ENCODE measurements at regions not wholly inside any gene's neighbourhood (a gene's known extent, or its start where the extent isn't known, plus 50 kb on each side); places are given as distances from the start of the nearest gene placed in this dataset.

DNA sequence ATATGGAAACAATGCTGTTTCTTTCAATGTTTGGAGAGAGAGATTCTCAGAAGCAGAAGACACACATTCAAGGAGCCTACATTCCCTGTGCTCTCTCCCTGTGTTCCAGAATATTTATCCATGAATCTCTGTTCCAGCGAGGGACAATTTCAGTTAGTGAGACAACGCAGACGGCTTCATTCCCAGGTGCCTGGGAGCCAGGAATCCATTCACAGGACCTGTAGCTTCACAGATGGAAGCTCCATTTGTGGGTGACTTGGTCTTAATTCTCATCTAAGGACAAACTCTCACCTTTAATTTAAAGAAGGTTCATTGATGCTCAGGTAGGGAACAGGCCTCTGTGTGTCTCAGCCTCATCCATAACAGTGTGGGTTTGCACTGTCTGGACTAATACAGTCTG is 1156.6 kb downstream of the RPIA start:
- Histone ChIP-seq H3K9me3 (no peaks in the 10 kb centered on the region), H3K4me3 (no peak overlapping the region), H3K27ac (no peak overlapping the region), H3K36me3 (no peaks in the 10 kb centered on the region), H3K4me1 (no peaks in the 10 kb centered on the region), H3K27me3 (peaks cover 7 to 24% (median 7%) of the 10 kb centered on the region in 3 donors)
- no peak for DNase-seq
- TF ChIP-seq POLR2A (IDR thresholded peaks at IDR 0.05) (no peak), EP300 (IDR thresholded peaks at IDR 0.05) (no peak), POLR2AphosphoS5 (IDR thresholded peaks at IDR 0.05) (no peak)
- TF ChIP-seq, protein P1, sequence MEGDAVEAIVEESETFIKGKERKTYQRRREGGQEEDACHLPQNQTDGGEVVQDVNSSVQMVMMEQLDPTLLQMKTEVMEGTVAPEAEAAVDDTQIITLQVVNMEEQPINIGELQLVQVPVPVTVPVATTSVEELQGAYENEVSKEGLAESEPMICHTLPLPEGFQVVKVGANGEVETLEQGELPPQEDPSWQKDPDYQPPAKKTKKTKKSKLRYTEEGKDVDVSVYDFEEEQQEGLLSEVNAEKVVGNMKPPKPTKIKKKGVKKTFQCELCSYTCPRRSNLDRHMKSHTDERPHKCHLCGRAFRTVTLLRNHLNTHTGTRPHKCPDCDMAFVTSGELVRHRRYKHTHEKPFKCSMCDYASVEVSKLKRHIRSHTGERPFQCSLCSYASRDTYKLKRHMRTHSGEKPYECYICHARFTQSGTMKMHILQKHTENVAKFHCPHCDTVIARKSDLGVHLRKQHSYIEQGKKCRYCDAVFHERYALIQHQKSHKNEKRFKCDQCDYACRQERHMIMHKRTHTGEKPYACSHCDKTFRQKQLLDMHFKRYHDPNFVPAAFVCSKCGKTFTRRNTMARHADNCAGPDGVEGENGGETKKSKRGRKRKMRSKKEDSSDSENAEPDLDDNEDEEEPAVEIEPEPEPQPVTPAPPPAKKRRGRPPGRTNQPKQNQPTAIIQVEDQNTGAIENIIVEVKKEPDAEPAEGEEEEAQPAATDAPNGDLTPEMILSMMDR (IDR thresholded peaks at IDR 0.05): no peak
- WGBS, 5 donors: 82 to 88% (median 84%) methylated on average over 3 of the region's 3 CpGs
- intact Hi-C loops (cut with DNase I; ENCODE audit: low total_unique reads): no loop called here

DNA sequence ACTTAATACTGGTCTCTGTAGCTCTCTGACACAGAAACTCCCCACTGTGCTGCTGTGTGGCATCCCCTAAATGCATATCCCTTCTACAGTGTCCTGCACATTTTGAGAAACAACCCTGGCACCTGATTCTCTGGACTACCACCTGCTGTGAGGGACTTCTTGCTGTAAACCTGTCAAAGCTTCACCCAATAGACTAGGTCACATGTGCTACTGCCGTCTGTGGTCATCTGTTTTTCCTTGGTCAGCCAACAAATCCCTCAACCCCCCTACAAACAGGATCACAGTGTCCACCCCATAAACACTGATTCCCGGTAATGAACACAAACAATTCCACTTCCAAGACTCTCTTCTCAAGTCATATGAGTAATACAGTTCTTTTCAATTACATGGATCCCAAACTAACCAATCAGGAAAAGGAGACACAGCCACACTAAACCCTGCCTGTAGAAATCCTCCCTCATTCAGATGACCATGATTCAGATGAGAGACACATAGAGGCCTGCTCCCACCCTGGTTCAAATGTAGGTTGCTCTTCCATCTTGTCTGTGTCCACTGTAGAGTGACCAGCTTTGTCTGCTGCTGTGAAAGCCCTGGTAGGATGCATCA is 1157.4 kb downstream of the RPIA start:
- H3K4me3 ChIP-seq: no peak overlapping the region
- no peaks in the 10 kb centered on the region for H3K36me3 ChIP-seq
- no peak for DNase-seq
- H3K27me3 ChIP-seq: peaks cover 7 to 24% (median 7%) of the 10 kb centered on the region in 3 donors
- H3K9me3 ChIP-seq: no peaks in the 10 kb centered on the region
- intact Hi-C loops (cut with DNase I; ENCODE audit: low total_unique reads): no loop called here
- no peak for TF ChIP-seq EP300 (IDR thresholded peaks at IDR 0.05)
- TF ChIP-seq POLR2AphosphoS5 (IDR thresholded peaks at IDR 0.05): no peak
- TF ChIP-seq, protein P1 (IDR thresholded peaks at IDR 0.05): no peak
- no peak for TF ChIP-seq POLR2A (IDR thresholded peaks at IDR 0.05)
- H3K4me1 ChIP-seq: no peaks in the 10 kb centered on the region
- H3K27ac ChIP-seq: no peak overlapping the region
- 33 to 49% (median 37%) methylated on average over 2 of the region's 2 CpGs for WGBS, 5 donors

DNA sequence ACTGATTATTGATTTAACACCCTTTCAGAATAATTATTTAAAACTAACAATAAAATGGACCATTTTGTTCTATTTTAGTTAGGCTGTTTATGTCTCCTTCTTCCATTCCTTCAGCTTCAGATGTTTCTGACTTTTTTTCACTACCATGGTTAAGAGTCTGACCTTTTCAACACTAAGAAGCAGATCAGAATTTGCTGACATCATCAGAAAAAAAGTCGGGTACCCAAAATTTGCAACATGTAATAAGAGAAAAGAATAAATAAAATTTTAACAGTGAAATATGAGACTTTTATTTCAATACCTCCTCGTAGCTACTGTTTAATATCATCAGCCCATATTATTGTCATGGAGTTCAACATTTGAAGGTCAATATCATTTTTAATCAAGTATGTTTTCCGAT is 1158.3 kb downstream of the RPIA start:
- Histone ChIP-seq H3K4me1 (no peaks in the 10 kb centered on the region), H3K27ac (no peak overlapping the region), H3K27me3 (peaks cover 7 to 24% (median 7%) of the 10 kb centered on the region in 3 donors), H3K9me3 (no peaks in the 10 kb centered on the region), H3K36me3 (no peaks in the 10 kb centered on the region), H3K4me3 (no peak overlapping the region)
- DNase-seq: no peak
- intact Hi-C loops (cut with DNase I; ENCODE audit: low total_unique reads): no loop called here
- TF ChIP-seq POLR2A (IDR thresholded peaks at IDR 0.05) (no peak), POLR2AphosphoS5 (IDR thresholded peaks at IDR 0.05) (no peak), EP300 (IDR thresholded peaks at IDR 0.05) (no peak)
- TF ChIP-seq, protein P1 (IDR thresholded peaks at IDR 0.05): no peak
- 63 to 74% (median 70%) methylated on average over 3 of the region's 3 CpGs for WGBS, 5 donors

DNA sequence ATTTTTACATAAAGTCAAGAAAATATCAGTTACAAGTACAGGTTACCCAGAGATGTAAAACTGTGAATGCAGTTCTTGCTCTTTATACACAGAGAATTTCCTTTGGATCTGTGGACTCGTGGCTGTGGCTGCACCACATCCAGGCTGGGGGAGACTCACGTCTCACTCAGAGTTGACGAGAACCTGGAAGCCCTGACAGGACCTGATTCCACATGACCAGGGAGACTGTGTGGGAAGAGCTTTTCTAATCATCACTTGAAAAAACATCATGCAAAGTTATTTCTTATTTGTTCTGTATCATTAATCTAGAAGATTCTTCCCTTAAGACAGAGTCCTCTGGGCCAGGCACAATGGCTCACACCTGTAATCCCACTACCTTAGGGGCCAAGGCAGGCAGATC is 1159.0 kb downstream of the RPIA start:
- intact Hi-C loops (cut with DNase I; ENCODE audit: low total_unique reads): no loop called here
- TF ChIP-seq POLR2A (IDR thresholded peaks at IDR 0.05): no peak
- TF ChIP-seq EP300 (IDR thresholded peaks at IDR 0.05): no peak
- no peak for TF ChIP-seq POLR2AphosphoS5 (IDR thresholded peaks at IDR 0.05)
- TF ChIP-seq, protein P1 (IDR thresholded peaks at IDR 0.05): no peak
- no peak for DNase-seq
- no peak overlapping the region for H3K27ac ChIP-seq
- no peak overlapping the region for H3K4me3 ChIP-seq
- no peaks in the 10 kb centered on the region for H3K36me3 ChIP-seq
- peaks cover 7 to 24% (median 7%) of the 10 kb centered on the region in 3 donors for H3K27me3 ChIP-seq
- WGBS, 5 donors: 66 to 73% (median 69%) methylated on average over 3 of the region's 3 CpGs
- H3K9me3 ChIP-seq: no peaks in the 10 kb centered on the region
- H3K4me1 ChIP-seq: no peaks in the 10 kb centered on the region

Data from stomach (tissue), 8 donors.